Activated CD4-positive, alpha-beta T cell treated with anti-CD3 and anti-CD28 coated beads, Interleukin-2, amount 50 U/mL, for 24 hours (primary cell): ENCODE measurements at regions not wholly inside any gene's neighbourhood (a gene's known extent, or its start where the extent isn't known, plus 50 kb on each side); places are given as distances from the start of the nearest gene placed in this dataset.

Experiments used
- DNase-seq, 2 donors: peaks; one replicate each; pipeline ENCODE4 v3.0.0-alpha.2; 2020; ENCODE audit warnings: low read depth in 1 of 2, low spot score in 1 of 2

DNA sequence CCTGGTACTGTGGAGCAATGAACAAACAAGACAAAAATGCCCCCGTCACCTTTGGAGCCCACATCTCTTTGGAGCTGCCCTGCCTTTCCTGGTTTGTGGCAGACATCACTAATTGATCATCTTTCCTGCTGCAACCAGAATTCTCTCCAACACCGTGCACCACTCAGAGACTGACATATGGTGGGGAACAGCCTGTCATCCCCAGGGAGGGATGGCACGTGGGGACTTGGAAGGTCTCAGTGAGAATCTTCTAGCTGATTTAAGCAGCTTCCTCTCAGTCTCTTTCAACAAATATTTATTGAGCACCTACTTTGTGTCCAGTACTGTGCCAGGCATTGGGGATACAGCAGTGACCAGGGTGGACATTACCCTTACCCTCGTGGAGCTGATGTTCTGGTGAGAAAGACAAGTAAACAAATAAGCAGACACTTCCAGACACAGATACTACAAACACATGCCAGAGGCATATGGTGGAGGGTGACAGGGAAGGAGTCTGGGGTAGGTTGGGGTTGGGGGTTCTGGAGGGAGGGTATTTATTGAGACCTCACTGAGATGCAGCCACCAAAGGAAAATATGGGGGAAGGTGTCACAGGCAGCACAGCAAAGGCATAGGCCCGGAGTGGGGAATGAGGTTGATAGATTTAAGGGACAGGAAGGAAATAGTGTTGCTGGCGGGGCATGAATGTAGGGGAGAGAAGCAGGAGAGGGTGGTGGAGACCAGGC is 82.3 kb downstream of the CEBPB start:
- no peak for DNase-seq

DNA sequence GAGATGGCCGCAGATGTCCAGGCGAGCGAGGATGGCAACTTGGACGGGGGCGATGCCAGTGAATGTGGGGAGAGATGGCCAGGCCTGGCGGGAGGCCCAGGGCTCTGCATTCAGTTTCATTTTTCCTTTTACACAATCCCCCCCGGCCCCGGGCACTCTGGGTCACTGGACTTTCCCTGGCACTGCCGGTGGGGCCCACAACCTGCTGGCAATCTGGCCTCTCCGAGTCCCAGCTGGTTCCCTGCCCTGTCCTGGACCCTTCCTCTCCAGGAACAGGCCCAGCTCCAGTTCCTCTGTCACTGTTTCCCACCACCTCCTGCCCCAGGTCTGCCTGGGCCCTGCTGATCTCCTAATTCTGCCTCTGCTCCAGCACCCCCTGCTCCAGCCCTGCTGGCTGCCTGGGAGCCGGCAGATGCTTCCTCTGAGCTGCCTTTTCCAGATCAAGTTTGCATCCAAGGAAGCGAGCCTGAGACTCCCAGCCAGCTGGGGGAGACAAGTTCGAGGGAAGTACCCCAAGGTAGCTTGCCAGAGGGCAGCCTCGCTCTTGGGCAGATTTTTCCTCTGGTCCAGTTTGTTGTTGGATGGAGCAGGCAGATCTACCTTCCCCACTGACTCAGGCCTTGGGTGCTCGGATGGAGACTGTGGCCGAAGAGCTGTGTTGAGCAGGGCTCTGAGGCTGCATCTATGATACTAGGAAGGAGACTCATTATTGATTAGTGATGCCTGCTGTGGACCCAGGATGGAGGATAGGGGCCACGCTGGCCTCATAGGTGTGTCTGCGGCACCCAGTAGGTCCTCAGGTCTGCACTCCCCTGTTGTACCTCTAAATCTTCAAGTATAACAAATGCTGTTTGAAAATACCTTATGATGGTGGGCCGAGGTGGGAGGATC is 83.2 kb downstream of the CEBPB start:
- no peak for DNase-seq

DNA sequence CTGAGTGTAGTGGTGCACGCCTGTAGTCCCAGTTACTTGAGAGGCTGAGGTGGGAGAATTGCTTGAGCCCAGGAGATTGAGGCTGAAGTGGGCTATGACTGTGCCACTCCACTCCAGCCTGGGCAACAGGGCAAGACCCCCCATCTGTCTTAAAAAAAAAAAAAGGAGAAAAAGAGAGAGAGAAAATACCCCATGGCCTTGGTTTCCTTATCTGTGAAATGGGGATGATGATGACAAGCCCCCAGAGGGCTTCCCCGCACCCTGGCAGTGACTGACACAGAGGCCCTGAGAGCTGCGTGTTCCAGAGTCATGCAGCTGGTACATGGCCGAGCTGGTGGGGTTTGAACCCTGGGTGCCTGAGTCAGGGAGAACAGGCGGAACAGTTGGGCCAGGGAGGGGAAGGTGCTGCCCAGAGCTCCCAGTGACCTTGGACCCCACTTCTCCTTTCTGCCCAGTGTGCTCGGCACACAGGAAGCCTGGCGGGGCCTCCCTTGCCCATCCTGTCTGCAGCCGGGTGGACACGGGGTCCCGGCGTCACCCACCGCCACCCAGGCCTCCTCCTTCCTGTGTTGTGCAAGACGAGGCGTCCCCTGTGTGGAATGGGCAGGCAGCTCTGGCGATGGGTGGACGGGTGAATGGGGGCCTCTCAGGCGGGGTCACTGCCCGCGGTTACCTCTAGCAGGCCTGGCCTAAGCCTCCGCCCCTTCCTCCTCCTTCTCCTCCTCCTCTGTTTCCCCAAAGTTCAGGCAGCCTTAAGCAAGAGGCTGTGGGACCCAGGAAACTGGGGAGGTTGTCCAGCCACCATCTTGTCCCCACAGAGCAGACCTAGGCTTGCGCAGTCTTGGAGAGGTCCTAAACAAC is 84.2 kb downstream of the CEBPB start:
- DNase-seq, result no peak

DNA sequence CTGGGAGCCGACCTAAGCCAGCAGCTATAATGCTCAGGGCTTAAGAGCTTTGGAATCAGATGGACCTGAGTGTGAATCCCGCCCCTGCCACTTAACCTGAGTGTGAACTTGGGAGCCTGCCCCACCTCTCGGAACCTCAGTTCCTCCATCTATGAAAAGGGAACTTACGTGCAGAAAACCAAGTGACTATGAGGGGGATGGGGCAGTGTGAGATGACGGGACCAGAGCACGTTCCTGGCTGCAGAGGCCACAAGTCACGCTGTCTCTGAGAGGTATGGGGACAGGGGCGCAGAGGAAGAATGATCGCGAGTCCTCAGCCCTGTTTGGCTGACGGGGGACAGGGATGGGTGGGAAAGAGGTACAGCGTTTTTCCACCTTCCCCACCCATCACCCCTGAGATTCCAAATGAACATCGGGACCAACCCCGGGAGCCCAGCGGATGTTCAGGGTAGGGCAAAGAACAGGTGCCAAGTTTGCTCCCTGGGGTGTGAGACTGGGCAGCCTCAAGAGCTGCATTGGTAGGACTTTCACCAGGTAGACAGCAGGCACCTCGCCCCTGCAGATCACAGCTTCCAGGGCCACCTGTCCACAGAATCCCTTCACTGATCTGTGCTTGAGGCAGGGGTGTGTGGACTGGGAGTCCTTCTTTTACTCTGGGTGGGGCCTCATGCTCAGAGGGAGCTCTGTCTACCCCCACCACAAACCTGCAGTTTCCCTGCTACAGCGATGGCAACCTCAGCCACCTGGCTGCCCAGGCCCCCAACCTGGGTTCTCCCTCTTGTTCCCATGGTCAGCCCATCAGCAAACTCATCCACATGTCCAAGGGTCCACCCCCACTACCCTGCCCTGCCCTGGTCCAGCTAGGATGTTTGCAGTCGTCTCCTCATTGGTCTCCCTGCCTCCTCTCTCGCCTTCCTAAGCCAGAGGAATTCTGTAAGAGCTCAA is 85.8 kb downstream of the CEBPB start:
- no peak for DNase-seq

DNA sequence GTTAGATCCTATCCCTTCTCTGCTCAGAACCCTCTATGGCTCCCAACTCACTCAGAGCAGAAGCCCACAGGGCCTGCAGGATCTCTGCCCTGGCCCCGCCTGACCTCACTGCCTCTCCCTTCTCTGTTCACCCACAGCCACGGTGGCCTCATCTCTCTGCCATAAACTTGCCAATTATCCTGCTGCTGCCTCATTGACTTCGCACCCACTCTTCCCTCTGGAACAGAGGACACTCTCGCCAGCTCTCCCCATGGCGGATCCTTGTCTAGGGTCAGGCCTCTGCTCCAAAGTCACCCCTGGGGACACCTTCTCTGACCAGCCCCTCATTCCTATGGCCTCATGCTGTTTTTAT is 86.4 kb downstream of the CEBPB start:
- no peak for DNase-seq

DNA sequence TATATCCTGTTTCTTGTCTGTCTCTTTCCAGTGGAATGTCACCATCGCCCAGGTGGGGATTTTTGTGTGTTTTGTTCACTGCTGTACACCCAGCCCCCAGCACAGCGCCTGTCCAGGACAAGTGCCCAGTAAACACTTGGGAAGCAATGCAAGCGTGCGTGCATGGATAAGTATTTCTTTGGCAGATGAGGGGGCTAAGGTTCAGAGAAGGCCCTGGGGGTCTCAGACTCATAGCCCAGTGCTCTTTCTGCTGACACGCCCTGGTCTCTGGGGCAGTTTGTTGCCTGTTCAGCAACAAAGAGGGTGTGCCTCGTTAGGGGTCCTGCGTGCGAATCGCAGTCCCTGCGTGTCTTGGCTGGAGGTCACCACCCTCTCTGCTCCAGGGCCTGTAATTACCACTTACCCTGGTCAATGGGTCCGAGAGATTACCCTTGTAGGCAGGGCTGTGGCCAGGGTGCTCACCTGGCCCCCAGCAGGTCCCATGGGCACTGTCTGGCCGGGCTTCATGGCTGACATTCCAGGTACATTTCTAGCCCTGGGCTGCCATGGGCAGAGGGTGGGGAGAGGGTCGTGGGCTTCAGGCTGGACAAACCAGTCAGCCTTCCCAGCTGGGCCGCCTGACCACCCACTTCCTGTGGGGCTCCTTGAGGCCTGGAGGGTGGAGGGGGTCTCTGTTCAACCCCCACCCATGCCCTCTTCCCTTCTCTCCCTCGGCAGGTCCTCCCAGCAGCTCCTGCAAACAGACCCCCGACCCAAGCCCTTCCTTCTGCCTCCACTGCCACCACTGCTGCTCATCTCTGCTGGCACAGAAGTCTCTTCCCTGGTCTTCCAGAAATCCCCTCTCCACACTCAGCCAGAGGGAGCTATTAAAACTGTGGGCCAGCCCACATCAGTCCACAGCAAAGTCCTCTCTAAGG is 87.1 kb downstream of the CEBPB start:
- DNase-seq, result no peak

DNA sequence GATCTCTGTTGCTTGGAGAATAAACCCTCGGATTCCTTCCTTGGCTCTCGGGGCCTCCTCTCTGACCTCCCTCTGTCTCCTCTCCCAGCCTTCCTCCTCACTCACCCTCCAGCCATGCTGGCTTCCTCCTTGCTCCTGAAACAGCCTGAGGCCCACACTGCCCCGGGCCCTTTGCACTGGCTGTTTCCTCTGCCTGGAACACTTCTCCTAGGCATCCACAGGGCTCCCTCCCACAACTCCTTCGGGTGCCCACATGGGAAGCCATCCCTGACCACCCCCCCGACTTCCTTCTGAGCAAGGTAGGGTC is 87.7 kb downstream of the CEBPB start:
- no peak for DNase-seq

DNA sequence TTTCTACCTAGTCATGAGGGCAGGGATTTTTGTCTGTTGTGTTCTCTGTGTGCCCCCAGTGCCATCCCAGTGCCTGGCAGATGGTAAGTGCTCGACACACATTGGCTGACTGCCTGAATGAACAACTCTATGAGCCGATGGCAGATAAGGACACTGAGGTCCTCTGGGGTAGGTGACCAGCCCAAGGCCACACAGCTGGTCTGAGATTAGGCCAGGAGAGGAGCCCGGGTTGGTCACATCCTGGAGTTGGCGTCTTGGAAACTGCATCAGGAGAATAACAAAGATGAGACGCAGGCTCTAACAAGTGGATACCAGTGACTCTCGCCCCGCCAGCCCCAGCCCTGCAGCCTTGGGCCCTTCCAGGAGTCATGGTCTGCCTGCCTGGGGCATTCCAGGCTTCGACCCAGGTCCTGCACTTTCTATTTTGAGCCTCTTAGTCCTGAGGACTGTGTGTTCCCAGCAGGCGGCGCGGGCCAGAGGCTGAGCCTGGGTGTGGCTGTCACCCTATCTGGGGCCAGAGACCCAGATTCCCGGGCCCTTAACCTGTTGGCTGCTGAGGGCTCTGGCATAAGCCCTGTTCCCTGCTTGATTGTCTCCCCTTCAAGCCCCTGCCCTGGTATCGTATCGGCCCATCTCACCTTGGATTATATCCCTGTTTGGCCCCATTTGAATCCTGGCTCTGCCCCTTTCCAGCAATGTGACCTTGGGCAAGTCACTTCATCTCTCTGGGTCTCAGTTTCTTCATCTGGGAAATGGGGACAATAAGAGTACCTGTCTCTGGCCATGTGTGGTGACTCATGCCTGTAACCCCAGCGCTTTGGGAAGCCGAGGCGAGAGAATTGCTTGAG is 88.3 kb downstream of the CEBPB start:
- no peak for DNase-seq

DNA sequence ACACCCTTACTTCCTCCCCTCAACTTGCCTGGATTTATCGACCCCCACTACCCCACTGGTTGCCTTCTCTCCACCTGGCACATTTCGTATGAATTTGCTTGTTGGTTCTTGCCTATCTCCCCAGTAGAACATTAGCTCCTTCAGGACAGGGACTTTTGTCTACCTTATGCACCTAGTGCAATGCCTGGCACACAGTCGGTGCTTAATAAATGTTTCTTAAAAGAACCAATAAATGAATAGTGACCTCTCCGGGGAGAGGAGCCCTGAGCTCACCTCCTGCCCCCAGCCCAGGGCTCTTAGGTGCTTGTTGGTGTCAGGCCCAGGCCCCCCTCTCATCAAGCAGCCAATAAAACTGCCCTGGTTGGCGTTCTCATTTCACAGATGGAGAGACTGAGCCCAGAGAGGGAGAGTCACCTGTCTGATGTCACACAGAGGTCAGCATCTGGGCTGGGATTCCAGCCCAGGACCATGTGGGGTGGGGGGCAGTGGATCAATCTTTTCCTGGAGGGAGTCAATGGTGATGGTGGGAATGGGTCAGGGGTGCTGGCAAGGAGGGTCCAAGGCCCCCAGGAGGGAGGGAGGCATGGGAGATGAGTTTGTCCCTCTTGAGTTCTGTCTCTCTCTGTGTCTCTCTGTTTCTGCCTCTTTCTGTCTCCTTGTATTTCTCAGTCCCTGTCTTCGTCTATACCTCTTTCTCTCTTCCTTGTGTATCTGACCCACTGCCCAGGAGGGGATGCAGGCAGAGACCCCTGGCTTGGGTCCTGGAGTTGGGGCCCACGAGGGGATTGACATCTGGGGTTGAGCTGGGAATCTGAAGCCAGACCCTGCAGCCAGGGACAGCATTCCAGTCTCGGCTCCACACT is 89.6 kb downstream of the CEBPB start:
- DNase-seq, result no peak

DNA sequence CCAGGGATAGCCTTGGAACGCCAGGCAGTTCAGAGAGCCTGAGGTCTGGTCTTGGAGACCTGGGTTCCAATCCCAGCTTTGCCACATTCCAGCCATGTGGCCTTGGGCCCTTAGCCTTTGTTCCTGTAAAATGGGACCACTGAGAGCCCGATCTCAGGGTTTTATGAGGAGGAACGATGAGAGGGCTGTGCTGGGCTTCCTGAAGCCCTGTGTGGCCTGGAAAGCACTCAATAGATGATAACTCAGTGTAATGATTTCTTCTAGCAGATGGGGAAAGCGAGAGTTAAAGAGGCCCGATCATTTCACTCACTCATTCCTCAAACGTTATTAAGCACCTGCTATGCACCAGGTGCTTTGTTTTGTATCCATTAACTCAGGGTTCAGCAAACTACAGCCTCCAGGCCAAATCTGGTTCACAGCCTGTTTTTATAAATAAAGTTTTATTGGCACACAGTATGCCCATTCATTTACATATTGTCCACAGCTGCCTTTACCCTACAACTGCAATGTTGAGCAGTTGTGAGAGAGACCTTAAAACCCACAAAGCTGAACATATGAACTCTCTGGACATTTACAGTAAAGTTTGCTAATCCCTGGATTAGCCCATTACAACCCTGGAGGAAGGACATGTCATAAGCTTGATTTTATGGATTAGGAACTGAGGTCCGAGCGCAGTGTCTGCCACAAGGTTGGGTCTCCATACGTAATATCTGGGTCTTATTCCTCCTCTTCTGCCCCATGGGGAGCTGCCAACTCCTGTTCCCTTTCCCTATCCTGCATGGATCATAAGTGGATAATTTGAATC is 90.4 kb downstream of the CEBPB start:
- no peak for DNase-seq

DNA sequence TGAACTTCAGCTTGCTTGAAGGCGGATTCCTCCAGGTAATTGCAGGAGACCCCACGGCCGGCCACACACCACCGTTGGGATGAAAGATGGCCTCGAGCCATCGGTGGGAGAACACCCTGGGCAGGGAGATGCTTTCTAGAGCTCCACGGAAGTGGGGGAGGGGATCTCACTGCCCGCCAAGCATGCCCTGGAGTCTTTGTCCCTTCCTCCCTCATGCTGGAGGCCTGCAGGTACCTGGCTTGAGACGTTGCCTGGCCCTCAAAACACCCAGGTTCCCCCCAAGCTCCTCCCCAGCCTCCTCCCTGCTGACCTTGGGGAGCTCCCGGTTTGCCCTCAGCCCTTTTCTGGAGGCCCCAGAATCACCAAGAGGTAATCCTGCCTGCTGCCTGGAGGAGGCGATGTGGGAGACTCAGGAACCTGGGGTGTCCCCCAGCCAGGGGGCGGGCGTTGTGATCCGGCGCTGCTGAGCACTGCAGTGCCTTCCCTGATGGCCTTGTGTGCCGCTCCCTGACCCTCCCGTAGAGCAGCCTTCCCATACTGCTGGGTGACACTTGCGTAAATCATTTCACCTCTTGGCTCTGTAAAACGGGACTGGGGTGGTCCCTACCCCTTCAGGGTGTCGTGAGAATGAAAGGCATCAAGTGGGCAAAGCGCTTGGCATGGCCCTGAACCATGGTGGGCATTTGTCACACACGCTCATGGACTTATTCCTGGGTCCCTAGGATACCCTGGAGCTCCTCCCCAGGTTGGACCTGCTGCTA is 91.4 kb downstream of the CEBPB start:
- DNase-seq, result no peak

DNA sequence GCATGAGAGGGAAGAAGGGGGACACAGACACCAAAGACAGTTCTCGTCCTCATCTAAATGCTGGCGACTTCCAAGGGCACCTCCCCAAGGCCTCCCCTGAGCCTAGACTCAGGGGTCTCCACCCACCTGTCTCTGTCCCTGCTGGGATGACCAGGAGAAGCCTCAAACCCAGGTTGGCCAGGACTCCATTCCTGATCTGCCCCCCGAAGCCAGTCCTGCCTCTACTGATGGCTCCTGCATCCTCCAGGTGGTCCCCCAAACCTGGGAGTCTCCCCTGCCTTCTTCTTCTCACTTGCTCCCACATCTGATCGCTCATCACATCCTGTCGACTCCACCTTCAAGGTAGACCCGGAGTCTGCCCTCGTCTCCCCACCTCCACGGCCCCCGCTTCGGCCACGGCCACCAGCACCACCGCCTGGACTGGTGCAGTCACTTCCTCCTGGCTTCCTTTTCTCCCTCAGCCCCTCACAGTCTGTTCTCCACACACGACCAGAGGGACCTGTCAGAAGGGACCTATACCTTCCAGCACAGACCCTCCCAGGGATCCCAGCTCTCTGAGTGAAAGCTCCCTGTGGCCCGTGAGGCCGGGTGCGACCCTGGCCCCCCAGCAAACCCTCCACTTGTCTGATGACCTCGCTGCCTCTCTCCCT is 92.1 kb downstream of the CEBPB start:
- DNase-seq, result no peak

DNA sequence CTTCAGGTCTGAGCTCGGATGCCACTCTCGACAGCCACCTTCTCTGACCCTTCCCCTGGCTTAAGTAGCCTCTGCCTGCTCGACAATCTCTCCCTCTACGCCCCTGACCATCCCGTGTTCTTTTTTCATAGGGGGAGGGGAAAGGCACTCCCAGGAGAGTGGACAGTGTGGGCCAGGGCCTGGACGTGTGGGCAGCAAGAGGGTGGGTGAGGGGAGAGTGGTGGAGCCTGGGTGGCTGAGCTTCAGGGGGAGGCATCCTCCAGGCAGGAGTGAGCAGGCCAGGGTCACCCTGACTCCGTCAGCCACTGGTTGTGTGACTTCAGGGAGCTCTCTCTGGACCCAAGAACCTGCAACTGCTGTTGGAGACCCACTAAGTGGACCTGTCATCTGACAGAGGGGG is 92.7 kb downstream of the CEBPB start:
- no peak for DNase-seq

DNA sequence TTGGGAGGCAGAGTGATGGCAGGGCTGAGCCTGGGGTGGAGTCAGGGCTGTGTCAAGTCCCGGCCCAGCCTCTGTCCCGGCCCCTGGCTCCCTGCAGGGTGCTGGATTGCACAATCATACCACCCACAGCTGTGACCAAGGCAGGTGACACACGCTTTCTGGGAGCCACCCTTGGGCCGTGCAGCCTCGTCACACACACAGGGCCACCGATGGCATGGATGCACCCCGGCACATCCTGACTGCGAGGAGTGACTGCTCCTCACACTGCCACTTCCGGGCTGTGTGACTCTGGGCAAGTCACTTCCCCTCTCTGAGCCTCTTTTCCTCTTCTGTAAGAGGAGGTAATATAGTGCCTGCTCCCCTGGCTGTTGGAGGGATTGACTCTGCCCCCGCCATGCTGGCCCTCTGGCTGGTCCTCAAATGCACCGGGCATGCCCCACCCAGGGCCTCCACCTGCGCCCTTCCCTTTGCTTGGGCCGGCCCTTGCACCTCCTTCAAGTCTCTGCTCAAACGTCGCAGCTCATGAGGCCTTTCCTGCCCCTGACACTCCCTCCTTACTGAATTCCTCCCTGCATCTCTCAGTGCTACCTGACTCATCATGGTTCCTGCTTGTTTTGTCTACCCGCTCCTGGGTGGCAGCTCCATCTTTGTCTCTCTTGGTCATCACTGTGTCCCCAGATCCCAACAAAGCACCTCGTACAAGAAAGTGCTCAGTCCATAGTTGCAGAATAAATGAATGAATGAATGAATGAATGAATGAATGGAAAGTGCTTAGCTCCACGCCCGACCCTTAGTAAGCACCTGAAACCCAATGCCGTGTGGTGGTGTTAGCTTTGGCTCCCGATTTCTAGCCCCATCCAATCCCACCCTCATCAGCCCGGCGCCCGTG is 93.5 kb downstream of the CEBPB start:
- DNase-seq, result no peak
